ENCODE measurements at regions not wholly inside any gene's neighbourhood (a gene's known extent, or its start where the extent isn't known, plus 50 kb on each side); places are given as distances from the start of the nearest gene placed in this dataset.

DNA sequence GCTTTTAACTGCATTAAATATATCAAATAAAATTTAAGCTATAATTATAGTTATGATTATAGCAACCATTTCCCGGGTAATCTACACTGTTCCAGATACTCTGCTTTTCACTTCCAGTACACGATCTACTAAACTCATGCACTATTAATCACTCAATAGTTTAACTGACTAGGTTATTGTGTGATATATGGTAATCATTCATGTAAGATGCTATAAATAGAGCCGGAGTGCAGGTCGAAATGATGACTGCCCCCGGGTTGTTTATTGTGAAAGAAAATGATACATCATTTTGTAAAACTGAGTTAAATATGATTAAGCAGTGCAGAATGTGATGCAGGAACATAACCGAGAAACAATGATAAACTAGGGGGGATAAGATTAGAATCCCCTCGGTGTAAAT lies 434.6 kb upstream of the DSEL start:
- Histone ChIP-seq H3K27me3 (ENCODE audit: control insufficient read depth, insufficient read depth, low read length) (no peaks in the 10 kb centered on the region), H3K9me3 (ENCODE audit: control insufficient read depth, insufficient read depth, low read depth, low read length) (no peaks in the 10 kb centered on the region), H3K36me3 (ENCODE audit: control insufficient read depth, insufficient read depth, low read length) (no peaks in the 10 kb centered on the region), H3K4me2 (ENCODE audit: extremely low read depth, insufficient read depth, low read length) (no peak overlapping the region), H3K4me1 (ENCODE audit: control insufficient read depth, extremely low read depth, insufficient read depth, low read length) (peaks cover 2% of the 10 kb centered on the region), H3K79me2 (ENCODE audit: control insufficient read depth, insufficient read depth, low read length) (no peaks in the 10 kb centered on the region), H2AFZ (ENCODE audit: low read length) (no peak overlapping the region), H4K20me1 (ENCODE audit: control insufficient read depth, extremely low read depth, insufficient read depth, low read length) (no peaks in the 10 kb centered on the region), H3K27ac (ENCODE audit: insufficient read depth, low read length) (no peak overlapping the region), H3K9ac (ENCODE audit: insufficient read depth, low read length) (no peak overlapping the region), H3K4me3 (replicated peaks in 1 of 4; ENCODE audit: control extremely low read depth in 1 of 4, insufficient read depth in 1 of 4, low read depth in 3 of 4, low read length in 4 of 4) (no peak overlapping the region)
- no peak for TF ChIP-seq EZH2 (IDR thresholded peaks at IDR 0.05; ENCODE audit: low read length, missing control alignments)
- TF ChIP-seq, protein P1, sequence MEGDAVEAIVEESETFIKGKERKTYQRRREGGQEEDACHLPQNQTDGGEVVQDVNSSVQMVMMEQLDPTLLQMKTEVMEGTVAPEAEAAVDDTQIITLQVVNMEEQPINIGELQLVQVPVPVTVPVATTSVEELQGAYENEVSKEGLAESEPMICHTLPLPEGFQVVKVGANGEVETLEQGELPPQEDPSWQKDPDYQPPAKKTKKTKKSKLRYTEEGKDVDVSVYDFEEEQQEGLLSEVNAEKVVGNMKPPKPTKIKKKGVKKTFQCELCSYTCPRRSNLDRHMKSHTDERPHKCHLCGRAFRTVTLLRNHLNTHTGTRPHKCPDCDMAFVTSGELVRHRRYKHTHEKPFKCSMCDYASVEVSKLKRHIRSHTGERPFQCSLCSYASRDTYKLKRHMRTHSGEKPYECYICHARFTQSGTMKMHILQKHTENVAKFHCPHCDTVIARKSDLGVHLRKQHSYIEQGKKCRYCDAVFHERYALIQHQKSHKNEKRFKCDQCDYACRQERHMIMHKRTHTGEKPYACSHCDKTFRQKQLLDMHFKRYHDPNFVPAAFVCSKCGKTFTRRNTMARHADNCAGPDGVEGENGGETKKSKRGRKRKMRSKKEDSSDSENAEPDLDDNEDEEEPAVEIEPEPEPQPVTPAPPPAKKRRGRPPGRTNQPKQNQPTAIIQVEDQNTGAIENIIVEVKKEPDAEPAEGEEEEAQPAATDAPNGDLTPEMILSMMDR (conservative IDR thresholded peaks at IDR 0.05 in 1 of 2, IDR thresholded peaks at IDR 0.05 in 1 of 2; ENCODE audit: low read depth in 1 of 2, low read length in 2 of 2), result no peak
- peak in 1 of 2 donors; percentile 37 for DNase-seq (ENCODE audit: low read depth in 2 of 2)

DNA sequence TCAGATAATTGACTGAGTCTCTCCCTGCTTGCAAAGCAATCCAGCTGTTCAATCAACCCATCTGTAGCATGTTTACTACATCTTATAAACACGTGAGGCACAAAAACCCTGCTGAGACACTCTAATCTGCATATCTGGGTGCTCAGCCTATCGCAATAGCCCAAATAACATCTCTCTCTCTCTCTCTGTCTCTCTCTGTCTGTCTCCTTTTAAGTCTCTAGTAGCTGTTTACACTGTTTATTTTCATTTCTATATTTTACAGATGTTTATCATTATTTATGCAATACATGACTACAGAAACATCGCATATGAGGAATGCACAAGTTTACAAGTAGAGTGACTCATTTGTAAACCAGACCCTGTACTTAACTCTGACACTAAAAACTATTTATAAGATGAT lies 422.1 kb upstream of the DSEL start:
- H3K79me2 ChIP-seq (ENCODE audit: control insufficient read depth, insufficient read depth, low read length), result no peaks in the 10 kb centered on the region
- TF ChIP-seq EZH2 (IDR thresholded peaks at IDR 0.05; ENCODE audit: low read length, missing control alignments), result no peak
- TF ChIP-seq, protein P1 (conservative IDR thresholded peaks at IDR 0.05 in 1 of 2, IDR thresholded peaks at IDR 0.05 in 1 of 2; ENCODE audit: low read depth in 1 of 2, low read length in 2 of 2), result no peak
- H3K36me3 ChIP-seq (ENCODE audit: control insufficient read depth, insufficient read depth, low read length), result no peaks in the 10 kb centered on the region
- no peaks in the 10 kb centered on the region for H3K4me1 ChIP-seq (ENCODE audit: control insufficient read depth, extremely low read depth, insufficient read depth, low read length)
- peak overlapping the region; percentile 53 for H3K27ac ChIP-seq (ENCODE audit: insufficient read depth, low read length)
- H2AFZ ChIP-seq (ENCODE audit: low read length), result no peak overlapping the region
- H3K27me3 ChIP-seq (ENCODE audit: control insufficient read depth, insufficient read depth, low read length), result no peaks in the 10 kb centered on the region
- H3K9me3 ChIP-seq (ENCODE audit: control insufficient read depth, insufficient read depth, low read depth, low read length), result no peaks in the 10 kb centered on the region
- H3K9ac ChIP-seq (ENCODE audit: insufficient read depth, low read length), result no peak overlapping the region
- H3K4me3 ChIP-seq (replicated peaks in 1 of 4; ENCODE audit: control extremely low read depth in 1 of 4, insufficient read depth in 1 of 4, low read depth in 3 of 4, low read length in 4 of 4), result no peak overlapping the region
- H3K4me2 ChIP-seq (ENCODE audit: extremely low read depth, insufficient read depth, low read length), result no peak overlapping the region
- H4K20me1 ChIP-seq (ENCODE audit: control insufficient read depth, extremely low read depth, insufficient read depth, low read length), result no peaks in the 10 kb centered on the region
- DNase-seq (ENCODE audit: low read depth in 2 of 2), result peak in 1 of 2 donors; percentile 89

GRCh38 chr18:67935638-67936037 lies 419.1 kb upstream of the DSEL start:
- TF ChIP-seq, protein P1 (conservative IDR thresholded peaks at IDR 0.05 in 1 of 2, IDR thresholded peaks at IDR 0.05 in 1 of 2; ENCODE audit: low read depth in 1 of 2, low read length in 2 of 2), result no peak
- no peak for TF ChIP-seq EZH2 (IDR thresholded peaks at IDR 0.05; ENCODE audit: low read length, missing control alignments)
- H3K9ac ChIP-seq (ENCODE audit: insufficient read depth, low read length), result no peak overlapping the region
- no peaks in the 10 kb centered on the region for H3K79me2 ChIP-seq (ENCODE audit: control insufficient read depth, insufficient read depth, low read length)

More at GRCh38 chr18:67935638-67936037, 419.1 kb upstream of the DSEL start:
- no peaks in the 10 kb centered on the region for H3K36me3 ChIP-seq (ENCODE audit: control insufficient read depth, insufficient read depth, low read length)
- H3K4me2 ChIP-seq (ENCODE audit: extremely low read depth, insufficient read depth, low read length), result no peak overlapping the region
- H4K20me1 ChIP-seq (ENCODE audit: control insufficient read depth, extremely low read depth, insufficient read depth, low read length), result no peaks in the 10 kb centered on the region
- H3K4me3 ChIP-seq (replicated peaks in 1 of 4; ENCODE audit: control extremely low read depth in 1 of 4, insufficient read depth in 1 of 4, low read depth in 3 of 4, low read length in 4 of 4), result no peak overlapping the region
- no peaks in the 10 kb centered on the region for H3K9me3 ChIP-seq (ENCODE audit: control insufficient read depth, insufficient read depth, low read depth, low read length)
- peaks cover 4% of the 10 kb centered on the region for H3K4me1 ChIP-seq (ENCODE audit: control insufficient read depth, extremely low read depth, insufficient read depth, low read length)
- H3K27me3 ChIP-seq (ENCODE audit: control insufficient read depth, insufficient read depth, low read length), result no peaks in the 10 kb centered on the region
- no peak overlapping the region for H3K27ac ChIP-seq (ENCODE audit: insufficient read depth, low read length)
- H2AFZ ChIP-seq (ENCODE audit: low read length), result no peak overlapping the region
- DNase-seq (ENCODE audit: low read depth in 2 of 2), result no peak
